ENCODE measurements at regions not wholly inside any gene's neighbourhood (a gene's known extent, or its start where the extent isn't known, plus 50 kb on each side); places are given as distances from the start of the nearest gene placed in this dataset.
"Not testable (repeated sequence)": the region's sequence is repeated elsewhere in the genome, so short reads cannot be mapped to it uniquely, and the experiment has no call there.

- H3K4me3 ChIP-seq (ENCODE audit: low read depth, low read length): no peak overlapping the region
- no peak overlapping the region for H3K9ac ChIP-seq (ENCODE audit: low read depth, low read length)
- H3K9me3 ChIP-seq (ENCODE audit: control insufficient read depth, insufficient read depth, low read length): 0 out of 2 replicates have a peak, but pooled peaks cover 8% of the 10 kb centered on the region
- no peak overlapping the region for H3K27ac ChIP-seq (ENCODE audit: low read depth, low read length)
- no peaks in the 10 kb centered on the region; the same call in 1 of the 2 replicates for H3K4me1 ChIP-seq (ENCODE audit: control insufficient read depth, insufficient read depth, low read length)
- no peaks in the 10 kb centered on the region for H3K36me3 ChIP-seq (ENCODE audit: control insufficient read depth, insufficient read depth, low read length)
- no peaks in the 10 kb centered on the region for H3K27me3 ChIP-seq (ENCODE audit: control insufficient read depth, insufficient read depth, low read length)
Measured at GRCh38 chr12:46548605-46549071, 176.1 kb upstream of the SLC38A2 start.

GRCh38 chr12:46547421-46548354 is 175.1 kb upstream of the SLC38A2 start:
- H3K27ac ChIP-seq (ENCODE audit: low read depth, low read length): no peak overlapping the region
- H3K4me1 ChIP-seq (ENCODE audit: control insufficient read depth, insufficient read depth, low read length): no peaks in the 10 kb centered on the region
- no peaks in the 10 kb centered on the region for H3K27me3 ChIP-seq (ENCODE audit: control insufficient read depth, insufficient read depth, low read length)
- no peaks in the 10 kb centered on the region for H3K36me3 ChIP-seq (ENCODE audit: control insufficient read depth, insufficient read depth, low read length)
- no peak overlapping the region for H3K9ac ChIP-seq (ENCODE audit: low read depth, low read length)
- H3K4me3 ChIP-seq (ENCODE audit: low read depth, low read length): no peak overlapping the region
- 0 out of 2 replicates have a peak, but pooled peaks cover 8% of the 10 kb centered on the region for H3K9me3 ChIP-seq (ENCODE audit: control insufficient read depth, insufficient read depth, low read length)

GRCh38 chr12:46546634-46547273 is 174.2 kb upstream of the SLC38A2 start:
- Histone ChIP-seq H3K36me3 (ENCODE audit: control insufficient read depth, insufficient read depth, low read length) (no peaks in the 10 kb centered on the region), H3K4me1 (ENCODE audit: control insufficient read depth, insufficient read depth, low read length) (no peaks in the 10 kb centered on the region), H3K27me3 (ENCODE audit: control insufficient read depth, insufficient read depth, low read length) (no peaks in the 10 kb centered on the region), H3K27ac (ENCODE audit: low read depth, low read length) (no peak overlapping the region), H3K9me3 (ENCODE audit: control insufficient read depth, insufficient read depth, low read length) (0 out of 2 replicates have a peak, but pooled peaks cover 8% of the 10 kb centered on the region), H3K4me3 (ENCODE audit: low read depth, low read length) (no peak overlapping the region), H3K9ac (ENCODE audit: low read depth, low read length) (no peak overlapping the region)

GRCh38 chr12:46543378-46543795 is 170.8 kb upstream of the SLC38A2 start:
- not testable (repeated sequence) for H3K4me3 ChIP-seq (ENCODE audit: low read depth, low read length); H3K9ac ChIP-seq (ENCODE audit: low read depth, low read length); H3K27me3 ChIP-seq (ENCODE audit: control insufficient read depth, insufficient read depth, low read length); H3K9me3 ChIP-seq (ENCODE audit: control insufficient read depth, insufficient read depth, low read length); H3K36me3 ChIP-seq (ENCODE audit: control insufficient read depth, insufficient read depth, low read length); H3K27ac ChIP-seq (ENCODE audit: low read depth, low read length); H3K4me1 ChIP-seq (ENCODE audit: control insufficient read depth, insufficient read depth, low read length)

GRCh38 chr12:46538976-46539375 is 166.4 kb upstream of the SLC38A2 start:
- Histone ChIP-seq H3K36me3 (ENCODE audit: control insufficient read depth, insufficient read depth, low read length) (no peaks in the 10 kb centered on the region), H3K9me3 (ENCODE audit: control insufficient read depth, insufficient read depth, low read length) (no peaks in the 10 kb centered on the region), H3K27me3 (ENCODE audit: control insufficient read depth, insufficient read depth, low read length) (no peaks in the 10 kb centered on the region), H3K27ac (ENCODE audit: low read depth, low read length) (no peak overlapping the region), H3K9ac (ENCODE audit: low read depth, low read length) (no peak overlapping the region), H3K4me3 (ENCODE audit: low read depth, low read length) (no peak overlapping the region), H3K4me1 (ENCODE audit: control insufficient read depth, insufficient read depth, low read length) (no peaks in the 10 kb centered on the region)

- Histone ChIP-seq H3K4me1 (ENCODE audit: control insufficient read depth, insufficient read depth, low read length) (no peaks in the 10 kb centered on the region), H3K27me3 (ENCODE audit: control insufficient read depth, insufficient read depth, low read length) (no peaks in the 10 kb centered on the region), H3K9me3 (ENCODE audit: control insufficient read depth, insufficient read depth, low read length) (no peaks in the 10 kb centered on the region), H3K9ac (ENCODE audit: low read depth, low read length) (no peak overlapping the region), H3K4me3 (ENCODE audit: low read depth, low read length) (no peak overlapping the region), H3K27ac (ENCODE audit: low read depth, low read length) (no peak overlapping the region), H3K36me3 (ENCODE audit: control insufficient read depth, insufficient read depth, low read length) (no peaks in the 10 kb centered on the region)
Measured at GRCh38 chr12:46537387-46537955, 164.9 kb upstream of the SLC38A2 start.

GRCh38 chr12:46536316-46536715 is 163.7 kb upstream of the SLC38A2 start:
- H3K27ac ChIP-seq (ENCODE audit: low read depth, low read length); H3K4me1 ChIP-seq (ENCODE audit: control insufficient read depth, insufficient read depth, low read length); H3K36me3 ChIP-seq (ENCODE audit: control insufficient read depth, insufficient read depth, low read length); H3K4me3 ChIP-seq (ENCODE audit: low read depth, low read length); H3K27me3 ChIP-seq (ENCODE audit: control insufficient read depth, insufficient read depth, low read length); H3K9me3 ChIP-seq (ENCODE audit: control insufficient read depth, insufficient read depth, low read length); H3K9ac ChIP-seq (ENCODE audit: low read depth, low read length): not testable (repeated sequence)

- Histone ChIP-seq H3K4me1 (ENCODE audit: control insufficient read depth, insufficient read depth, low read length) (no peaks in the 10 kb centered on the region), H3K9ac (ENCODE audit: low read depth, low read length) (no peak overlapping the region), H3K27me3 (ENCODE audit: control insufficient read depth, insufficient read depth, low read length) (no peaks in the 10 kb centered on the region), H3K4me3 (ENCODE audit: low read depth, low read length) (no peak overlapping the region), H3K36me3 (ENCODE audit: control insufficient read depth, insufficient read depth, low read length) (no peaks in the 10 kb centered on the region), H3K27ac (ENCODE audit: low read depth, low read length) (no peak overlapping the region), H3K9me3 (ENCODE audit: control insufficient read depth, insufficient read depth, low read length) (no peaks in the 10 kb centered on the region)
Measured at GRCh38 chr12:46535907-46536306, 163.3 kb upstream of the SLC38A2 start.

- H3K4me3 ChIP-seq (ENCODE audit: low read depth, low read length): no peak overlapping the region
- no peak overlapping the region for H3K9ac ChIP-seq (ENCODE audit: low read depth, low read length)
- H3K27ac ChIP-seq (ENCODE audit: low read depth, low read length): no peak overlapping the region
- H3K9me3 ChIP-seq (ENCODE audit: control insufficient read depth, insufficient read depth, low read length): no peaks in the 10 kb centered on the region
- no peaks in the 10 kb centered on the region for H3K4me1 ChIP-seq (ENCODE audit: control insufficient read depth, insufficient read depth, low read length)
- H3K27me3 ChIP-seq (ENCODE audit: control insufficient read depth, insufficient read depth, low read length): no peaks in the 10 kb centered on the region
- H3K36me3 ChIP-seq (ENCODE audit: control insufficient read depth, insufficient read depth, low read length): no peaks in the 10 kb centered on the region
Measured at GRCh38 chr12:46535376-46535775, 162.8 kb upstream of the SLC38A2 start.

GRCh38 chr12:46534327-46534840 is 161.8 kb upstream of the SLC38A2 start:
- H3K4me1 ChIP-seq (ENCODE audit: control insufficient read depth, insufficient read depth, low read length): no peaks in the 10 kb centered on the region
- no peaks in the 10 kb centered on the region for H3K27me3 ChIP-seq (ENCODE audit: control insufficient read depth, insufficient read depth, low read length)
- no peaks in the 10 kb centered on the region for H3K36me3 ChIP-seq (ENCODE audit: control insufficient read depth, insufficient read depth, low read length)
- H3K27ac ChIP-seq (ENCODE audit: low read depth, low read length): no peak overlapping the region
- no peaks in the 10 kb centered on the region for H3K9me3 ChIP-seq (ENCODE audit: control insufficient read depth, insufficient read depth, low read length)
- no peak overlapping the region for H3K4me3 ChIP-seq (ENCODE audit: low read depth, low read length)
- no peak overlapping the region for H3K9ac ChIP-seq (ENCODE audit: low read depth, low read length)

Measured in HUES48 (cell line).